ENCODE measurements at regions not wholly inside any gene's neighbourhood (a gene's known extent, or its start where the extent isn't known, plus 50 kb on each side); places are given as distances from the start of the nearest gene placed in this dataset.

DNA sequence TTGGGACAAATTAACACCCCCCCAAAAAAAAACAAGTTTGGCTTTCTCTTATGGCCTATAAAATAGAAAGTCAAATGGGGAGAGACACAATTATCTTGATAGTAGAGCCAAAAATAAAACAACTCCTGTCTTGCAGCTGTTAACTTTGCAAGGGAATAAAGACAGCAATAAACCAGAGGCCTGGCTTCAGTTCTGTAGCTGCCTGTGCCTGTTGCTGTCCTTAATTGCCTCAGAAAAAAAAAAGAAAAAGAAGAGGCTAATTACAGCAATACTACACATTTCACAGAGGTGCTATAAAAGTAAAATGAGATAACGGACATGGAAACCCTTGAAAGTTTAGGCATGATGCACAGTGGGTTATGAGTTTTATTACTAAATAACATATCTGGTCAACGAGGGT, 170.7 kb upstream of the IRX1 start:
- in situ Hi-C loops (cut with MboI) (no loop called here), intact Hi-C loops (cut with micrococcal nuclease; ENCODE audit: unreplicated experiment) (no loop called here)
- FAIRE-seq (no peak), DNase-seq (ENCODE audit: low read depth, low spot score) (no peak), ATAC-seq (no peak)
- no peaks in the 10 kb centered on the region for H3K36me3 ChIP-seq (ENCODE audit: control insufficient read depth in 2 of 2, insufficient read depth in 2 of 2, low read length in 1 of 2)
- H3K4me1 ChIP-seq (ENCODE audit: control insufficient read depth, insufficient read depth, low read length), result no peaks in the 10 kb centered on the region
- POLR2A ChIA-PET, result no interaction called here
- H3K9me3 ChIP-seq (replicated peaks; ENCODE audit: control insufficient read depth, insufficient read depth, low read length), result no peaks in the 10 kb centered on the region; the same call in 2 of the 3 replicates
- H3K4me2 ChIP-seq (ENCODE audit: control insufficient read depth, insufficient read depth), result no peak overlapping the region
- RAD21 ChIA-PET (ENCODE audit: unreplicated experiment), result no interaction called here
- H2AFZ ChIP-seq (ENCODE audit: control insufficient read depth, low read depth, low read length), result no peak overlapping the region
- H3K4me3 ChIP-seq, result no peak overlapping the region
- 15% methylated on average over 2 of the region's 2 CpGs for WGBS (ENCODE audit: insufficient coverage, insufficient replicate concordance, low lambda C conversion rate, missing lambda C conversion rate)
- no peak overlapping the region for H3K9ac ChIP-seq (ENCODE audit: control insufficient read depth, insufficient read depth, low read length)
- no peaks in the 10 kb centered on the region for H3K79me2 ChIP-seq (ENCODE audit: control insufficient read depth, insufficient read depth, low read length)
- H4K20me1 ChIP-seq (ENCODE audit: control insufficient read depth, insufficient read depth), result no peaks in the 10 kb centered on the region
- CTCF ChIA-PET, result no interaction called here
- no peak overlapping the region for H3K27ac ChIP-seq (ENCODE audit: control insufficient read depth, insufficient read depth)
- no TSS peak for BruUV-seq (replicated peaks)
- no peaks in the 10 kb centered on the region for H3K27me3 ChIP-seq (replicated peaks in 1 of 2; ENCODE audit: control insufficient read depth in 2 of 2, insufficient read depth in 2 of 2, low read length in 1 of 2)
- SMC1A ChIA-PET (ENCODE audit: uncharacterized antibody, unreplicated experiment), result no interaction called here
- TF ChIP-seq BHLHE40 (IDR thresholded peaks at IDR 0.05; ENCODE audit: borderline replicate concordance in 1 of 2, low read depth in 2 of 2, low read length in 1 of 2) (no peak), PAX5 (IDR thresholded peaks at IDR 0.05; ENCODE audit: borderline replicate concordance, low read depth, low read length) (no peak), MEF2A (IDR thresholded peaks at IDR 0.05; ENCODE audit: insufficient read depth, low read depth, low read length) (no peak), WRNIP1 (IDR thresholded peaks at IDR 0.05; ENCODE audit: borderline replicate concordance, low read depth, low read length) (no peak), SPI1 (IDR thresholded peaks at IDR 0.05; ENCODE audit: borderline replicate concordance, insufficient read depth, low read depth, low read length) (no peak), SMC3 (IDR thresholded peaks at IDR 0.05; ENCODE audit: borderline replicate concordance, low read length) (no peak), STAT3 (IDR thresholded peaks at IDR 0.05; ENCODE audit: low read depth, low read length) (no peak), JUNB (IDR thresholded peaks at IDR 0.05) (no peak), MYB (IDR thresholded peaks at IDR 0.05; ENCODE audit: borderline replicate concordance, low read depth, low read length) (no peak)
- TF ChIP-seq, protein P1, sequence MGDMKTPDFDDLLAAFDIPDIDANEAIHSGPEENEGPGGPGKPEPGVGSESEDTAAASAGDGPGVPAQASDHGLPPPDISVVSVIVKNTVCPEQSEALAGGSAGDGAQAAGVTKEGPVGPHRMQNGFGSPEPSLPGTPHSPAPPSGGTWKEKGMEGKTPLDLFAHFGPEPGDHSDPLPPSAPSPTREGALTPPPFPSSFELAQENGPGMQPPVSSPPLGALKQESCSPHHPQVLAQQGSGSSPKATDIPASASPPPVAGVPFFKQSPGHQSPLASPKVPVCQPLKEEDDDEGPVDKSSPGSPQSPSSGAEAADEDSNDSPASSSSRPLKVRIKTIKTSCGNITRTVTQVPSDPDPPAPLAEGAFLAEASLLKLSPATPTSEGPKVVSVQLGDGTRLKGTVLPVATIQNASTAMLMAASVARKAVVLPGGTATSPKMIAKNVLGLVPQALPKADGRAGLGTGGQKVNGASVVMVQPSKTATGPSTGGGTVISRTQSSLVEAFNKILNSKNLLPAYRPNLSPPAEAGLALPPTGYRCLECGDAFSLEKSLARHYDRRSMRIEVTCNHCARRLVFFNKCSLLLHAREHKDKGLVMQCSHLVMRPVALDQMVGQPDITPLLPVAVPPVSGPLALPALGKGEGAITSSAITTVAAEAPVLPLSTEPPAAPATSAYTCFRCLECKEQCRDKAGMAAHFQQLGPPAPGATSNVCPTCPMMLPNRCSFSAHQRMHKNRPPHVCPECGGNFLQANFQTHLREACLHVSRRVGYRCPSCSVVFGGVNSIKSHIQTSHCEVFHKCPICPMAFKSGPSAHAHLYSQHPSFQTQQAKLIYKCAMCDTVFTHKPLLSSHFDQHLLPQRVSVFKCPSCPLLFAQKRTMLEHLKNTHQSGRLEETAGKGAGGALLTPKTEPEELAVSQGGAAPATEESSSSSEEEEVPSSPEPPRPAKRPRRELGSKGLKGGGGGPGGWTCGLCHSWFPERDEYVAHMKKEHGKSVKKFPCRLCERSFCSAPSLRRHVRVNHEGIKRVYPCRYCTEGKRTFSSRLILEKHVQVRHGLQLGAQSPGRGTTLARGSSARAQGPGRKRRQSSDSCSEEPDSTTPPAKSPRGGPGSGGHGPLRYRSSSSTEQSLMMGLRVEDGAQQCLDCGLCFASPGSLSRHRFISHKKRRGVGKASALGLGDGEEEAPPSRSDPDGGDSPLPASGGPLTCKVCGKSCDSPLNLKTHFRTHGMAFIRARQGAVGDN (IDR thresholded peaks at IDR 0.05), result no peak
- TF ChIP-seq, protein P2, sequence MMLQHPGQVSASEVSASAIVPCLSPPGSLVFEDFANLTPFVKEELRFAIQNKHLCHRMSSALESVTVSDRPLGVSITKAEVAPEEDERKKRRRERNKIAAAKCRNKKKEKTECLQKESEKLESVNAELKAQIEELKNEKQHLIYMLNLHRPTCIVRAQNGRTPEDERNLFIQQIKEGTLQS (IDR thresholded peaks at IDR 0.05; ENCODE audit: borderline replicate concordance, extremely low read depth, low read depth, low read length), result no peak
- TF ChIP-seq, protein P3, sequence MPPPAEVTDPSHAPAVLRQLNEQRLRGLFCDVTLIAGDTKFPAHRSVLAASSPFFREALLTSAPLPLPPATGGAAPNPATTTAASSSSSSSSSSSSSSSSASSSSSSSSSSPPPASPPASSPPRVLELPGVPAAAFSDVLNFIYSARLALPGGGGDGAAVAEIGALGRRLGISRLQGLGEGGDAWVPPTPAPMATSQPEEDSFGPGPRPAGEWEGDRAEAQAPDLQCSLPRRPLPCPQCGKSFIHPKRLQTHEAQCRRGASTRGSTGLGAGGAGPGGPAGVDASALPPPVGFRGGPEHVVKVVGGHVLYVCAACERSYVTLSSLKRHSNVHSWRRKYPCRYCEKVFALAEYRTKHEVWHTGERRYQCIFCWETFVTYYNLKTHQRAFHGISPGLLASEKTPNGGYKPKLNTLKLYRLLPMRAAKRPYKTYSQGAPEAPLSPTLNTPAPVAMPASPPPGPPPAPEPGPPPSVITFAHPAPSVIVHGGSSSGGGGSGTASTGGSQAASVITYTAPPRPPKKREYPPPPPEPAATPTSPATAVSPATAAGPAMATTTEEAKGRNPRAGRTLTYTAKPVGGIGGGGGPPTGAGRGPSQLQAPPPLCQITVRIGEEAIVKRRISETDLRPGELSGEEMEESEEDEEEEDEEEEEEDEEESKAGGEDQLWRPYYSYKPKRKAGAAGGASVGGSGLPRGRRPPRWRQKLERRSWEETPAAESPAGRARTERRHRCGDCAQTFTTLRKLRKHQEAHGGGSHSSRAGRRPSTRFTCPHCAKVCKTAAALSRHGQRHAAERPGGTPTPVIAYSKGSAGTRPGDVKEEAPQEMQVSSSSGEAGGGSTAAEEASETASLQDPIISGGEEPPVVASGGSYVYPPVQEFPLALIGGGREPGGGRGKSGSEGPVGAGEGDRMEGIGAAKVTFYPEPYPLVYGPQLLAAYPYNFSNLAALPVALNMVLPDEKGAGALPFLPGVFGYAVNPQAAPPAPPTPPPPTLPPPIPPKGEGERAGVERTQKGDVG (CRISPR knock-in tag; IDR thresholded peaks at IDR 0.05), result no peak
- TF ChIP-seq, protein P4, sequence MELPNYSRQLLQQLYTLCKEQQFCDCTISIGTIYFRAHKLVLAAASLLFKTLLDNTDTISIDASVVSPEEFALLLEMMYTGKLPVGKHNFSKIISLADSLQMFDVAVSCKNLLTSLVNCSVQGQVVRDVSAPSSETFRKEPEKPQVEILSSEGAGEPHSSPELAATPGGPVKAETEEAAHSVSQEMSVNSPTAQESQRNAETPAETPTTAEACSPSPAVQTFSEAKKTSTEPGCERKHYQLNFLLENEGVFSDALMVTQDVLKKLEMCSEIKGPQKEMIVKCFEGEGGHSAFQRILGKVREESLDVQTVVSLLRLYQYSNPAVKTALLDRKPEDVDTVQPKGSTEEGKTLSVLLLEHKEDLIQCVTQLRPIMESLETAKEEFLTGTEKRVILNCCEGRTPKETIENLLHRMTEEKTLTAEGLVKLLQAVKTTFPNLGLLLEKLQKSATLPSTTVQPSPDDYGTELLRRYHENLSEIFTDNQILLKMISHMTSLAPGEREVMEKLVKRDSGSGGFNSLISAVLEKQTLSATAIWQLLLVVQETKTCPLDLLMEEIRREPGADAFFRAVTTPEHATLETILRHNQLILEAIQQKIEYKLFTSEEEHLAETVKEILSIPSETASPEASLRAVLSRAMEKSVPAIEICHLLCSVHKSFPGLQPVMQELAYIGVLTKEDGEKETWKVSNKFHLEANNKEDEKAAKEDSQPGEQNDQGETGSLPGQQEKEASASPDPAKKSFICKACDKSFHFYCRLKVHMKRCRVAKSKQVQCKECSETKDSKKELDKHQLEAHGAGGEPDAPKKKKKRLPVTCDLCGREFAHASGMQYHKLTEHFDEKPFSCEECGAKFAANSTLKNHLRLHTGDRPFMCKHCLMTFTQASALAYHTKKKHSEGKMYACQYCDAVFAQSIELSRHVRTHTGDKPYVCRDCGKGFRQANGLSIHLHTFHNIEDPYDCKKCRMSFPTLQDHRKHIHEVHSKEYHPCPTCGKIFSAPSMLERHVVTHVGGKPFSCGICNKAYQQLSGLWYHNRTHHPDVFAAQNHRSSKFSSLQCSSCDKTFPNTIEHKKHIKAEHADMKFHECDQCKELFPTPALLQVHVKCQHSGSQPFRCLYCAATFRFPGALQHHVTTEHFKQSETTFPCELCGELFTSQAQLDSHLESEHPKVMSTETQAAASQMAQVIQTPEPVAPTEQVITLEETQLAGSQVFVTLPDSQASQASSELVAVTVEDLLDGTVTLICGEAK (IDR thresholded peaks at IDR 0.05; ENCODE audit: borderline replicate concordance), result no peak
